22Rv1 (cell line): ENCODE measurements at regions not wholly inside any gene's neighbourhood (a gene's known extent, or its start where the extent isn't known, plus 50 kb on each side); places are given as distances from the start of the nearest gene placed in this dataset.

Experiments
- CTCF ChIP-seq: fragments of 450-650 bp; IDR thresholded peaks from 2 replicates; pipeline ENCODE4 v1.5.1; 2017; ENCODE audit warnings: mild to moderate bottlenecking
- ZFX ChIP-seq: fragments of 450-650 bp; IDR thresholded peaks from 2 replicates; pipeline ENCODE4 v1.6.1; 2017; ENCODE audit warnings: antibody characterized with exemption, borderline replicate concordance

- no peak for TF ChIP-seq CTCF
- TF ChIP-seq ZFX: no peak
Measured at GRCh38 chr14:80271389-80271788, 60.1 kb upstream of the DIO2 start.
